ENCODE measurements at regions not wholly inside any gene's neighbourhood (a gene's known extent, or its start where the extent isn't known, plus 50 kb on each side); places are given as distances from the start of the nearest gene placed in this dataset.

- no peak for DNase-seq
Observed at GRCh38 chr2:71951083-71951468, 196.6 kb downstream of the CYP26B1 start.

GRCh38 chr2:71950256-71951082 lies 197.2 kb downstream of the CYP26B1 start:
- no peak for DNase-seq

- DNase-seq = no peak
Observed at GRCh38 chr2:71949537-71949798, 198.2 kb downstream of the CYP26B1 start.

- DNase-seq = no peak
Observed at GRCh38 chr2:71948781-71949536, 198.7 kb downstream of the CYP26B1 start.

GRCh38 chr2:71947809-71948208 lies 199.9 kb downstream of the CYP26B1 start:
- no peak for DNase-seq

GRCh38 chr2:71945603-71945959 lies 202.1 kb downstream of the CYP26B1 start:
- DNase-seq = no peak

GRCh38 chr2:71944806-71945602 lies 202.7 kb downstream of the CYP26B1 start:
- no peak for DNase-seq

- no peak for DNase-seq
Observed at GRCh38 chr2:71944183-71944550, 203.5 kb downstream of the CYP26B1 start.

GRCh38 chr2:71943238-71944182 lies 204.2 kb downstream of the CYP26B1 start:
- DNase-seq = no peak

GRCh38 chr2:71941726-71942525 lies 205.7 kb downstream of the CYP26B1 start:
- no peak for DNase-seq

- no peak for DNase-seq
Observed at GRCh38 chr2:71940695-71941094, 207.0 kb downstream of the CYP26B1 start.

- no peak for DNase-seq
Observed at GRCh38 chr2:71939588-71940535, 207.8 kb downstream of the CYP26B1 start.

- DNase-seq = no peak
Observed at GRCh38 chr2:71938659-71939587, 208.7 kb downstream of the CYP26B1 start.

GRCh38 chr2:71938108-71938507 lies 209.6 kb downstream of the CYP26B1 start:
- DNase-seq = no peak

GRCh38 chr2:71937396-71937795 lies 210.3 kb downstream of the CYP26B1 start:
- no peak for DNase-seq

GRCh38 chr2:71936076-71937030 lies 211.3 kb downstream of the CYP26B1 start:
- DNase-seq = no peak

GRCh38 chr2:71935262-71935848 lies 212.3 kb downstream of the CYP26B1 start:
- no peak for DNase-seq

Measured in COR-L47 (cell line).